ENCODE measurements at regions not wholly inside any gene's neighbourhood (a gene's known extent, or its start where the extent isn't known, plus 50 kb on each side); places are given as distances from the start of the nearest gene placed in this dataset.

DNA sequence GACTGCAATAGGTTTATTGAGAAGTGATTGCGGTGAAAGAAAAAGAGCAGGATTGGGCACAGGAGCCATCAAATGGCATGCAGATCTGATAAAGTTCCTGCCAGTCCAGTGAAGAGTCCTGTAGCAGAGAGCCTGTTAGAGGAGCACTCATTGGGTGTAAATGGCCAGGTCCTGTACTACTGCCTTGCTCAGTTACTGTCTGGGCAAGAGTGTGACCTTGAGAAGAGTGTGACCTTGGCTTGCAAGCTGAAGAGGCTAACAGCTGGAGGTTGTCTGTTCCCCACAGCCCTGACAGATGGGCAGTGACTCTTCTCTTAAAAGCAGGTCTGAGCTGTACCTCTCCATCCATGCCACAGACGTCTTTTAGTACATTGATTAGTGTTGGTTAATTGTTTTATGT, 148.6 kb upstream of the SLC38A2 start:
- Mint-ChIP-seq H3K4me1 (peaks cover 14% of the 10 kb centered on the region), H3K27me3 (ENCODE audit: low read depth in 3 of 3) (peaks cover 0 to 2% (median 0%) of the 10 kb centered on the region in 3 donors), H3K36me3 (peaks cover 1 to 5% of the 10 kb centered on the region in 2 donors), H3K4me3 (no peak overlapping the region), H3K27ac (no peak overlapping the region), H3K9me3 (peaks cover 0 to 4% (median 0%) of the 10 kb centered on the region in 7 donors)
- intact Hi-C loops (cut with micrococcal nuclease): no loop called here
- TF ChIP-seq, protein P1, sequence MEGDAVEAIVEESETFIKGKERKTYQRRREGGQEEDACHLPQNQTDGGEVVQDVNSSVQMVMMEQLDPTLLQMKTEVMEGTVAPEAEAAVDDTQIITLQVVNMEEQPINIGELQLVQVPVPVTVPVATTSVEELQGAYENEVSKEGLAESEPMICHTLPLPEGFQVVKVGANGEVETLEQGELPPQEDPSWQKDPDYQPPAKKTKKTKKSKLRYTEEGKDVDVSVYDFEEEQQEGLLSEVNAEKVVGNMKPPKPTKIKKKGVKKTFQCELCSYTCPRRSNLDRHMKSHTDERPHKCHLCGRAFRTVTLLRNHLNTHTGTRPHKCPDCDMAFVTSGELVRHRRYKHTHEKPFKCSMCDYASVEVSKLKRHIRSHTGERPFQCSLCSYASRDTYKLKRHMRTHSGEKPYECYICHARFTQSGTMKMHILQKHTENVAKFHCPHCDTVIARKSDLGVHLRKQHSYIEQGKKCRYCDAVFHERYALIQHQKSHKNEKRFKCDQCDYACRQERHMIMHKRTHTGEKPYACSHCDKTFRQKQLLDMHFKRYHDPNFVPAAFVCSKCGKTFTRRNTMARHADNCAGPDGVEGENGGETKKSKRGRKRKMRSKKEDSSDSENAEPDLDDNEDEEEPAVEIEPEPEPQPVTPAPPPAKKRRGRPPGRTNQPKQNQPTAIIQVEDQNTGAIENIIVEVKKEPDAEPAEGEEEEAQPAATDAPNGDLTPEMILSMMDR (IDR thresholded peaks at IDR 0.05): no peak
- 94% methylated on average over 1 of the region's 2 CpGs for WGBS (ENCODE audit: insufficient coverage)
- Histone ChIP-seq H3K27ac (ENCODE audit: low read depth in 1 of 2, low read length in 2 of 2) (no peak overlapping the region), H3K9me3 (replicated peaks in 1 of 2; ENCODE audit: control insufficient read depth in 1 of 2, insufficient read depth in 1 of 2, low read length in 2 of 2) (no peaks in the 10 kb centered on the region), H3K36me3 (replicated peaks in 1 of 2; ENCODE audit: control insufficient read depth in 1 of 2, insufficient read depth in 2 of 2, low read length in 2 of 2) (no peaks in the 10 kb centered on the region), H3K27me3 (ENCODE audit: control insufficient read depth in 2 of 2, insufficient read depth in 2 of 2, low read length in 2 of 2) (no peaks in the 10 kb centered on the region), H3K4me3 (replicated peaks in 1 of 3; ENCODE audit: low read depth in 2 of 3, low read length in 3 of 3) (no peak overlapping the region), H3K79me2 (ENCODE audit: insufficient read depth, low read length) (no peaks in the 10 kb centered on the region), H3K9ac (ENCODE audit: insufficient read depth, low read length, poor library complexity, severe bottlenecking) (no peak overlapping the region), H3K4me2 (replicated peaks; ENCODE audit: extremely low read depth, low read length, poor library complexity, severe bottlenecking) (no peak overlapping the region), H3K4me1 (ENCODE audit: control insufficient read depth in 1 of 2, insufficient read depth in 2 of 2, low read length in 2 of 2) (no peaks in the 10 kb centered on the region), H4K20me1 (ENCODE audit: insufficient read depth, low read length) (no peaks in the 10 kb centered on the region), H2AFZ (ENCODE audit: insufficient read depth, low read depth, low read length, poor library complexity, severe bottlenecking) (no peak overlapping the region)
- no peak for DNase-seq

DNA sequence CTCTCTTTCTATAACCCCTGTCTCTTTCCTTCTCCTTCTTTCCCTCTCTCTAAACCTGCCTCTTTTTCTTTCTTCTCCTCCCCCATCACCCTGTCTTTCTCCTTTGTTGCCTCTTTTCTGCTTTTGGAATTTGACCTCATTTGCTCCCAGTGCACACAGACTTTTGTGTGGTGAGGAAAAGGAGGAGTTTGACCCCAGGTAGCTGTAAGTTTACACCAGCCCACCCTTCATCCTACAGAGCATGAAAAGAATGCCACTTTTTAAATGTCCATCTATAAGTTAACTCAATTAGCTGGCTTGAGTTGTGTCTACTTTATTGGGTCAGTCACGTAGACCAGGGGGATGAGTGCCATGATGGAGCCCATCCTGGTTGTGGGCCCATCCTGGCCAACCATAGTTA, 146.8 kb upstream of the SLC38A2 start:
- Histone ChIP-seq H2AFZ (ENCODE audit: insufficient read depth, low read depth, low read length, poor library complexity, severe bottlenecking) (no peak overlapping the region), H3K4me1 (ENCODE audit: control insufficient read depth in 1 of 2, insufficient read depth in 2 of 2, low read length in 2 of 2) (no peaks in the 10 kb centered on the region), H3K27ac (ENCODE audit: low read depth in 1 of 2, low read length in 2 of 2) (no peak overlapping the region), H3K4me3 (replicated peaks in 1 of 3; ENCODE audit: low read depth in 2 of 3, low read length in 3 of 3) (no peak overlapping the region), H3K79me2 (ENCODE audit: insufficient read depth, low read length) (no peaks in the 10 kb centered on the region), H3K27me3 (ENCODE audit: control insufficient read depth in 2 of 2, insufficient read depth in 2 of 2, low read length in 2 of 2) (no peaks in the 10 kb centered on the region), H3K4me2 (replicated peaks; ENCODE audit: extremely low read depth, low read length, poor library complexity, severe bottlenecking) (no peak overlapping the region), H3K9me3 (replicated peaks in 1 of 2; ENCODE audit: control insufficient read depth in 1 of 2, insufficient read depth in 1 of 2, low read length in 2 of 2) (no peaks in the 10 kb centered on the region), H4K20me1 (ENCODE audit: insufficient read depth, low read length) (no peaks in the 10 kb centered on the region), H3K9ac (ENCODE audit: insufficient read depth, low read length, poor library complexity, severe bottlenecking) (no peak overlapping the region), H3K36me3 (replicated peaks in 1 of 2; ENCODE audit: control insufficient read depth in 1 of 2, insufficient read depth in 2 of 2, low read length in 2 of 2) (no peaks in the 10 kb centered on the region)
- TF ChIP-seq, protein P1 (IDR thresholded peaks at IDR 0.05): no peak
- Mint-ChIP-seq H3K4me1 (peaks cover 14% of the 10 kb centered on the region), H3K4me3 (no peak overlapping the region), H3K27ac (no peak overlapping the region), H3K27me3 (ENCODE audit: low read depth in 3 of 3) (peaks cover 0 to 2% (median 0%) of the 10 kb centered on the region in 3 donors), H3K9me3 (peaks cover 0 to 3% (median 0%) of the 10 kb centered on the region in 7 donors), H3K36me3 (peaks cover 0 to 2% of the 10 kb centered on the region in 2 donors)
- no CpG with 5 or more reads among the region's 1 CpG for WGBS (ENCODE audit: insufficient coverage)
- intact Hi-C loops (cut with micrococcal nuclease): no loop called here
- no peak for DNase-seq

Data from CD14-positive monocyte (primary cell).